Ishikawa (cell line): ENCODE measurements at regions not wholly inside any gene's neighbourhood (a gene's known extent, or its start where the extent isn't known, plus 50 kb on each side); places are given as distances from the start of the nearest gene placed in this dataset.

Source experiments
- CEBPB ChIP-seq: IDR thresholded peaks from 2 replicates; pipeline ENCODE4 v1.6.1; 2012
- CREB1 ChIP-seq: IDR thresholded peaks from 2 replicates; pipeline ENCODE4 v1.6.1; 2012; ENCODE audit warnings: low read depth
- EGR1 ChIP-seq: IDR thresholded peaks from 2 replicates; pipeline ENCODE4 v1.6.1; 2012
- EP300 ChIP-seq: IDR thresholded peaks from 2 replicates; pipeline ENCODE4 v1.6.1; 2012; ENCODE audit warnings: borderline replicate concordance
- FOXM1 ChIP-seq: IDR thresholded peaks from 2 replicates; pipeline ENCODE4 v1.6.1; 2012; ENCODE audit warnings: low read depth, borderline replicate concordance
- MAX ChIP-seq: IDR thresholded peaks from 2 replicates; pipeline ENCODE4 v1.6.1; 2012
- NFIC ChIP-seq: IDR thresholded peaks from 2 replicates; pipeline ENCODE4 v1.6.1; 2012
- REST ChIP-seq: IDR thresholded peaks from 2 replicates; pipeline ENCODE4 v1.6.1; 2012; ENCODE audit warnings: low read depth, mild to moderate bottlenecking
- TAF1 ChIP-seq: IDR thresholded peaks from 2 replicates; pipeline ENCODE4 v1.6.1; 2012; ENCODE audit warnings: low read depth, mild to moderate bottlenecking
- TCF12 ChIP-seq: IDR thresholded peaks from 2 replicates; pipeline ENCODE4 v1.6.1; 2012; ENCODE audit warnings: low read depth
- TEAD4 ChIP-seq: IDR thresholded peaks from 2 replicates; pipeline ENCODE4 v1.6.1; 2012
- YY1 ChIP-seq: IDR thresholded peaks from 2 replicates; pipeline ENCODE4 v1.6.1; 2012; ENCODE audit warnings: low read depth
- TF ChIP-seq, protein P1 (sequence below): IDR thresholded peaks from 2 replicates; pipeline ENCODE4 v1.6.1; 2012

- TF ChIP-seq EP300: no peak
- no peak for TF ChIP-seq NFIC
- TF ChIP-seq, protein P1, sequence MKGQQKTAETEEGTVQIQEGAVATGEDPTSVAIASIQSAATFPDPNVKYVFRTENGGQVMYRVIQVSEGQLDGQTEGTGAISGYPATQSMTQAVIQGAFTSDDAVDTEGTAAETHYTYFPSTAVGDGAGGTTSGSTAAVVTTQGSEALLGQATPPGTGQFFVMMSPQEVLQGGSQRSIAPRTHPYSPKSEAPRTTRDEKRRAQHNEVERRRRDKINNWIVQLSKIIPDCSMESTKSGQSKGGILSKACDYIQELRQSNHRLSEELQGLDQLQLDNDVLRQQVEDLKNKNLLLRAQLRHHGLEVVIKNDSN: no peak
- no peak for TF ChIP-seq CEBPB
- no peak for TF ChIP-seq CREB1
- TF ChIP-seq FOXM1: no peak
- TF ChIP-seq REST: no peak
- no peak for TF ChIP-seq MAX
- no peak for TF ChIP-seq YY1
- TF ChIP-seq TEAD4: no peak
- TF ChIP-seq EGR1: no peak
- TF ChIP-seq TAF1: no peak
- no peak for TF ChIP-seq TCF12
These were observed 469.1 kb upstream of the PRICKLE1 start for GRCh38 chr12:43058616-43059015.
